Neural progenitor cell (in vitro differentiated cells): ENCODE measurements at regions not wholly inside any gene's neighbourhood (a gene's known extent, or its start where the extent isn't known, plus 50 kb on each side); places are given as distances from the start of the nearest gene placed in this dataset.

Source experiments
- DNase-seq: peaks from one replicate; pipeline ENCODE4 v3.0.0-alpha.2; 2016; ENCODE audit warnings: low spot score
- H2AFZ ChIP-seq: fragments of 200-600 bp; sonication (generic); replicated peaks from 2 replicates; pipeline ENCODE4 v1.6.1; 2016; ENCODE audit warnings: antibody characterized with exemption
- H3F3A ChIP-seq: fragments of 200-600 bp; sonication (generic); 2 replicates; pipeline ENCODE4 v1.6.1; 2016; ENCODE audit warnings: antibody characterized with exemption, low read depth
- H3K27ac ChIP-seq: fragments of 200-600 bp; sonication (generic); 2 replicates; pipeline ENCODE4 v1.5.1; 2016; ENCODE audit warnings: mild to moderate bottlenecking
- H3K27me3 ChIP-seq: fragments of 200-600 bp; sonication (generic); 2 replicates; pipeline ENCODE4 v1.6.1; 2016; ENCODE audit warnings: mild to moderate bottlenecking, moderate library complexity
- H3K36me3 ChIP-seq: fragments of 200-600 bp; sonication (generic); 2 replicates; pipeline ENCODE4 v1.5.1; 2016
- H3K4me1 ChIP-seq: fragments of 200-600 bp; sonication (generic); 2 replicates; pipeline ENCODE4 v1.6.1; 2016; ENCODE audit warnings: mixed run types
- H3K4me2 ChIP-seq: fragments of 200-600 bp; sonication (generic); 2 replicates; pipeline ENCODE4 v1.6.1; 2016
- H3K4me3 ChIP-seq: fragments of 200-600 bp; sonication (generic); 2 replicates; pipeline ENCODE4 v1.5.1; 2016
- H3K79me2 ChIP-seq: fragments of 200-600 bp; sonication (generic); 2 replicates; pipeline ENCODE4 v1.6.1; 2016; ENCODE audit warnings: low read depth
- H3K9ac ChIP-seq: fragments of 200-600 bp; sonication (generic); 2 replicates; pipeline ENCODE4 v1.6.1; 2016
- H3K9me3 ChIP-seq: fragments of 200-600 bp; sonication (generic); 2 replicates; pipeline ENCODE4 v1.5.1; 2016; ENCODE audit warnings: low read depth
- H4K20me1 ChIP-seq: fragments of 200-600 bp; sonication (generic); 2 replicates; pipeline ENCODE4 v1.6.1; 2016; ENCODE audit warnings: low read depth
- H3K27ac Mint-ChIP-seq: 3 replicates; pipeline ENCODE4 v1.8.0; 2021; ENCODE audit warnings: mixed read lengths
- H3K27me3 Mint-ChIP-seq: 2 replicates; pipeline ENCODE4 v1.8.0; 2022; ENCODE audit warnings: low read depth, mild to moderate bottlenecking, inconsistent platforms, moderate library complexity, mixed read lengths; ENCODE audit not compliant: insufficient read depth
- H3K36me3 Mint-ChIP-seq: 3 replicates; pipeline ENCODE4 v1.8.0; 2021; ENCODE audit warnings: mixed read lengths
- H3K4me1 Mint-ChIP-seq: 3 replicates; pipeline ENCODE4 v1.8.0; 2021; ENCODE audit warnings: mixed read lengths
- H3K4me3 Mint-ChIP-seq: 3 replicates; pipeline ENCODE4 v1.8.0; 2021; ENCODE audit warnings: mild to moderate bottlenecking, moderate library complexity, mixed read lengths
- H3K9me3 Mint-ChIP-seq: 3 replicates; pipeline ENCODE4 v1.8.0; 2020; ENCODE audit warnings: mixed read lengths
- CTCF ChIP-seq: fragments of 200-600 bp; sonication (generic); IDR thresholded peaks from 2 replicates; pipeline ENCODE4 v1.5.1; 2017; ENCODE audit warnings: antibody characterized with exemption, mild to moderate bottlenecking
- EZH2 ChIP-seq: fragments of 200-600 bp; sonication (generic); IDR thresholded peaks from 2 replicates; pipeline ENCODE4 v1.6.1; 2017; ENCODE audit warnings: antibody characterized with exemption, mild to moderate bottlenecking, moderate library complexity
- EZH2phosphoT487 ChIP-seq: fragments of 200-600 bp; sonication (generic); IDR thresholded peaks from 2 replicates; pipeline ENCODE4 v1.6.1; 2017; ENCODE audit warnings: antibody characterized with exemption

- TF ChIP-seq EZH2, result no peak
- TF ChIP-seq EZH2phosphoT487, result no peak
- no peak for TF ChIP-seq CTCF
- H3K9me3 Mint-ChIP-seq, result peaks cover 4% of the 10 kb centered on the region
- H3K27ac ChIP-seq, result no peak overlapping the region
- H4K20me1 ChIP-seq, result no peaks in the 10 kb centered on the region
- H3K27ac Mint-ChIP-seq, result no peak overlapping the region
- H3K4me1 ChIP-seq, result no peaks in the 10 kb centered on the region
- no peaks in the 10 kb centered on the region for H3K79me2 ChIP-seq
- H3K9me3 ChIP-seq, result no peaks in the 10 kb centered on the region
- no peak overlapping the region for H3K4me3 ChIP-seq
- no peaks in the 10 kb centered on the region for H3K4me1 Mint-ChIP-seq
- H3K36me3 ChIP-seq, result no peaks in the 10 kb centered on the region
- no peak for DNase-seq
- peaks cover 8% of the 10 kb centered on the region for H3K27me3 Mint-ChIP-seq
- H3K4me2 ChIP-seq, result no peak overlapping the region
- H3K27me3 ChIP-seq, result no peaks in the 10 kb centered on the region
- no peaks in the 10 kb centered on the region for H3K36me3 Mint-ChIP-seq
- H3F3A ChIP-seq, result no peaks in the 10 kb centered on the region
- H3K4me3 Mint-ChIP-seq, result no peak overlapping the region
- no peak overlapping the region for H3K9ac ChIP-seq
- no peak overlapping the region for H2AFZ ChIP-seq
These were observed 191.4 kb upstream of the CDYL start for GRCh38 chr6:4584801-4585200.

GRCh38 chr6:4582506-4583417 is 193.4 kb upstream of the CDYL start:
- no peak overlapping the region for H3K4me2 ChIP-seq
- H2AFZ ChIP-seq, result no peak overlapping the region
- H3K36me3 ChIP-seq, result no peaks in the 10 kb centered on the region
- no peak overlapping the region for H3K4me3 Mint-ChIP-seq
- no peak overlapping the region for H3K9ac ChIP-seq
- H3K4me3 ChIP-seq, result no peak overlapping the region
- no peaks in the 10 kb centered on the region for H3K9me3 ChIP-seq
- no peaks in the 10 kb centered on the region for H3K36me3 Mint-ChIP-seq
- H4K20me1 ChIP-seq, result no peaks in the 10 kb centered on the region
- peaks cover 5% of the 10 kb centered on the region for H3K27me3 Mint-ChIP-seq
- peaks cover 4% of the 10 kb centered on the region for H3K9me3 Mint-ChIP-seq
- no peak for DNase-seq
- H3K27me3 ChIP-seq, result no peaks in the 10 kb centered on the region
- TF ChIP-seq CTCF, result no peak
- H3K27ac ChIP-seq, result no peak overlapping the region
- H3K4me1 Mint-ChIP-seq, result no peaks in the 10 kb centered on the region
- no peak overlapping the region for H3K27ac Mint-ChIP-seq
- H3F3A ChIP-seq, result no peaks in the 10 kb centered on the region
- H3K4me1 ChIP-seq, result no peaks in the 10 kb centered on the region
- H3K79me2 ChIP-seq, result no peaks in the 10 kb centered on the region

- H3K4me1 Mint-ChIP-seq, result no peaks in the 10 kb centered on the region
- Histone ChIP-seq H3K9ac (no peak overlapping the region), H2AFZ (no peak overlapping the region), H3K27ac (no peak overlapping the region), H3K4me2 (no peak overlapping the region), H3K9me3 (no peaks in the 10 kb centered on the region), H3F3A (no peaks in the 10 kb centered on the region), H3K79me2 (no peaks in the 10 kb centered on the region), H3K4me1 (no peaks in the 10 kb centered on the region), H3K27me3 (no peaks in the 10 kb centered on the region), H3K36me3 (no peaks in the 10 kb centered on the region), H3K4me3 (no peak overlapping the region), H4K20me1 (no peaks in the 10 kb centered on the region)
- no peak for TF ChIP-seq EZH2
- TF ChIP-seq EZH2phosphoT487, result no peak
- TF ChIP-seq CTCF, result no peak
- H3K4me3 Mint-ChIP-seq, result no peak overlapping the region
- H3K27ac Mint-ChIP-seq, result no peak overlapping the region
- peaks cover 4% of the 10 kb centered on the region for H3K9me3 Mint-ChIP-seq
- no peak for DNase-seq
- H3K27me3 Mint-ChIP-seq, result peaks cover 5% of the 10 kb centered on the region
- H3K36me3 Mint-ChIP-seq, result no peaks in the 10 kb centered on the region
These were observed 194.5 kb upstream of the CDYL start for GRCh38 chr6:4581468-4582385.
